Panc1 (cell line): ENCODE measurements at regions not wholly inside any gene's neighbourhood (a gene's known extent, or its start where the extent isn't known, plus 50 kb on each side); places are given as distances from the start of the nearest gene placed in this dataset.

Experiments
- CTCF ChIP-seq: fragments of 450-650 bp; IDR thresholded peaks from 2 replicates; pipeline ENCODE4 v1.5.1; 2017; ENCODE audit warnings: mild to moderate bottlenecking
- POLR2AphosphoS5 ChIP-seq: IDR thresholded peaks from 2 replicates; pipeline ENCODE4 v1.6.1; 2012; ENCODE audit warnings: mild to moderate bottlenecking, low read depth, low read length, moderate library complexity
- SIN3A ChIP-seq: IDR thresholded peaks from 2 replicates; pipeline ENCODE4 v1.6.1; 2012; ENCODE audit warnings: low read depth, mild to moderate bottlenecking, low read length, moderate library complexity, borderline replicate concordance; ENCODE audit not compliant: insufficient read depth

GRCh38 chr10:36683421-36683820 is 442.0 kb upstream of the ANKRD30A start:
- no peak for TF ChIP-seq SIN3A
- no peak for TF ChIP-seq CTCF
- no peak for TF ChIP-seq POLR2AphosphoS5
